HG03575 (cell line): ENCODE measurements at regions not wholly inside any gene's neighbourhood (a gene's known extent, or its start where the extent isn't known, plus 50 kb on each side); places are given as distances from the start of the nearest gene placed in this dataset.

ENCODE experiments used
- ATAC-seq: cut with Tn5 transposase; IDR thresholded peaks from one replicate; pipeline ENCODE4 v1.9.1; 2021; ENCODE audit not compliant: unreplicated experiment, insufficient number of reproducible peaks, low FRiP score; ENCODE audit errors: extremely low read depth

DNA sequence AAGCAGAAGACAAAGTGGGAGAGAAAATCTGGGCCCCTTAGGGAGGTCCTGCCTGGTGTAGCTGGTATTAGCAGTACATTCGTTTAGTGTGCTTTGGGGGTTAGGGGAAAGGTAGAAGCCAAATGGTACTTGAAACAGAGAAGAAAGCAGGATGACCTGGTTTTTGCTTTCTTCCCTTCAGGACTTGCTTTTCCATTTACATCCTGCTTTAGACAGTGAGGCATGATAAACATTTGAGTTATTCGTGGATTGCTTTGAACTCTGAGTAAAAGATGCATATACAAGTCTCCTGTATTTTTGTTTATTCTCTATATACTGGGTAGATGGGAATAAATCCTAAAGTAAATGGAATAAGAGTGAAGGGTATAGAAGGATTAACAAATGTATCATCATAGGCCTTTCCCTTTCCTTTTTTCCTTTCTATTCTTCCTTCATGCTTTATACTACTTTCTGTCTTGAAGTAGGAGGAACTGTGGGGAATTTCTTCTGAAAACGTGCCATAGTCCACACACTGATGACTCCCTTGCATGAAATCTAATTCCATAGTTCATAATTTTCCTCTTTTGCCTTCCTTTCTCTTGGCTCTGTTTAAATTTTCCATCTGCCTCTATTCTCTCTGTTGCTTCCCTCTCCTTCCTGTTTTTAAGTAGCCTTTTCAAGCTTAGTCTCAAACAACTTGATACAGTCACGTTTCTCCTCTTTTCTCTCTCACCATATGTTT is 139.5 kb upstream of the RBMS3 start:
- ATAC-seq: no peak

DNA sequence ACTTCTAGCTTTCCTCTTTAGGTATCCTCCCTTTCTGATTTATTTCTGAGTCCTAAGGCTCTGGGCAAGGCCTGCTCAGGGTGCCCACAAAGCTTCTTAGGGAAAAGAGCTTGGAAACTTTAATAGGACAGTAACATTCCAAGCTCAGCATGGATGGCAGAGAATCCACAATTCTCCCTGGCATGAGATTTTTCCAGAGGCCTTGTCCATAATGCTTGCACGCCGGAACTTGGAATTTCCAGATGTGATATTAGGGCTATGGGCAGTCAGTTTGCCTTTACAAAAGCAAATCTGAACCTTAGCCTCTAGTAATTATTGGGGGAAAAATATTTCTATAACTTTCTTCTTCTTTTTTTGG is 139.0 kb upstream of the RBMS3 start:
- no peak for ATAC-seq

DNA sequence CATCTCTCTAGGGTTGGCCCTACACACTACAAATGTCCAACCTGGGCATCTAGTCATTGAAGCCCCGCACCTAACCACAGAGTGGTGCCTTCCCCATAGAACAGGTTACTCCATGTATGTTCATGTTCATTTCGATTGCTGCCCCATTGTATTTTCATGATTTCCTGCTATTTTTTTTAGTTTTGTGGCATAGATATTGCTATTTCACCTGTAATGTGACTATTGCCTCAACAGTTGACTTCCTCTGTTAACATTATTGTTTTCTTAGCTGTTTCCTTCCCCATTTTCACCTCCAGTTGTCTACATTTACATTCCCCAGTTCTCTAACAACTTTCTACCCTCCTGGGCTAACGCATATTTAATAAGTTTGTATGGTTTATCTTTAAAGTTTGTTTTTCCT is 137.7 kb upstream of the RBMS3 start:
- ATAC-seq: no peak

DNA sequence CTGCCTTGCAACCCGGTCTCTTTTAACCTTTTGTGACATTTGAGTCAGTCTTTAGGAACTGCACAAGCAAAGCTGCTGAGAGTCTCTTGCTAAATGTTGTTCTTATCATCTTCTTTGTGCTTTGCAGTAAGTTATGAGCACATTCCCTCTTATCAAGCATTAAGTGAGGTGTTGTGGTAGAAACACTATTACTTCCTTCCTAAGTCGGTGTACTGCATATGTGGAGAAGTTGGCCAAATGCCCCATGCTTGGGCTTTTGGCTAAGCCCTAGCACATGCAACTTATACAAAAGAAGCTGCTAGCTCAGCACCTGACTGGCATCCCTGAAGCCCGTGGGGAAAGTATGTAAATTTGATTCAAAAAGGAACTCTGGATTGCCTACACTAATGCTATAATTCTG is 136.5 kb upstream of the RBMS3 start:
- ATAC-seq: no peak

DNA sequence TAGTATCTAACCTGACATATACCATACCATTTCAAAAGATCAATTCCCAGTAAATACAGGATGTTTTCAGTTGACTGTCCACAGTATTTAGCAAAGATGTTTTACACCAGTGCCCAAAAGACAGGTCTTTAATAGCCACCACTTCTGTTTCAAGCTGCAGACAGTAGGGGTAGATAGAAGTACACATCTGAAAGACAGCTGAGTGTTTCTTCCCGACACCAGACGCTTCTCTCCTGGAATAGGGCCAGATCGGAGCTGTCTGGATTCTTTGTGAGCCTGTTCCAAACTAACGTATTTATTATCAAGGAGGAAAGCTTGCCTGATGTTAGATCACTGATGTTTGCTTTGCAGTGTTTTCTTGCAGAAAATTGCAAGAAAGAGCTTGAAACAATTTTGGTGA is 136.1 kb upstream of the RBMS3 start:
- ATAC-seq: no peak

DNA sequence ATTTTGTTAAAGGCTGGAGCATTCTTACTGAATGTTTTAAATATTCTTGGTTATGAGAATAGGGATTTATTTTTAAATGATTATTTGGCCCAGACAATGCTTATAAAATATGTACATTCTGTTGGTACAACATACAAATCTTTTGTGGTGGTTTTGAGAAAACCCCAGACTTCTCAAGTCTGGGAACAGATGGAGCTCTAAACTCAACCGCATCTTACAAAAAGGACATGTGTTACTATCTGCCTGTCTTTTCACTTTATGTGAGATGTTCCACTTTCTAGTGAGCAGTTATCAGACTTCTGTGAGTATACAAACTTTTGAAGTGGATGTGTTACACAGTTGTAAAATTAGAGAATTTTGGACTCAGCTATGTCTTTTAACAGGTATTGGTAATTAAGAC is 135.5 kb upstream of the RBMS3 start:
- no peak for ATAC-seq

DNA sequence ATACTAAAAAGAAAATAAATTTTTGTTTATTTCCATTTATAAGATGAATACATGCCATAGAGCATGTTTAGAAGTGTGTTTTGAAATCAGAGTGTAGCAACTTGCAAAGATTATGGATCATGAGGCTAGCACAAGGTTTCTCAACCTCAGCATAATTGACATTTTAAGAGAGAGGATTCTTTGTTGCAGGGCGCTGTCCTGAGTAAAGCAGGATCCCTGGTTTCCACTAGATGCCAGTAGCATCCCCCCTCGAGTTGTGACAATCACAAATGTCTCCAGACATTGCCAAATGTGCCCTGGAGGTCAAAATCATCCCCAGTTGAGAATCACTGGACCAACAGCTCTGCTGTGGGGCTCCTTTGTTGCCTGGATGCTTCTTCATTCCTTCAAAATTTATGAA is 128.5 kb upstream of the RBMS3 start:
- ATAC-seq: no peak

DNA sequence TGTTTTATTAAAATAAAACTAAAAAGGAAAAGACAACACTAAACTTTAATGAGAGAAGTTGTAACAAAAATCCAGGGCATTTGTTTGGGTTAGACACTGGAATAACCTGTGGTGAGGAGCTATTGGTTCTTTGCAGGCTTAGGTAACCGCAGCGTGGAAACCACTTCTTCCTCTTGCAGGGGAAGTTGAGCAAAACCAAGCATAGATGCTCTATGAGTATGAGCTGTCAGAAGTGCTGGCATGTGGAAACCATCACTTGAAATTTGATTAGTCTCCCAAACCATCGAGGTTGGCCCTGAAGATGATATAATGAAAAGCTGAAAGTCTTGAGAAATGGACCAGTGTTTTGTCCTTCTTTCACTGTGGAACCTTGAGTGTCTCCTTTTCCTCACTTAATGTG is 127.1 kb upstream of the RBMS3 start:
- no peak for ATAC-seq

DNA sequence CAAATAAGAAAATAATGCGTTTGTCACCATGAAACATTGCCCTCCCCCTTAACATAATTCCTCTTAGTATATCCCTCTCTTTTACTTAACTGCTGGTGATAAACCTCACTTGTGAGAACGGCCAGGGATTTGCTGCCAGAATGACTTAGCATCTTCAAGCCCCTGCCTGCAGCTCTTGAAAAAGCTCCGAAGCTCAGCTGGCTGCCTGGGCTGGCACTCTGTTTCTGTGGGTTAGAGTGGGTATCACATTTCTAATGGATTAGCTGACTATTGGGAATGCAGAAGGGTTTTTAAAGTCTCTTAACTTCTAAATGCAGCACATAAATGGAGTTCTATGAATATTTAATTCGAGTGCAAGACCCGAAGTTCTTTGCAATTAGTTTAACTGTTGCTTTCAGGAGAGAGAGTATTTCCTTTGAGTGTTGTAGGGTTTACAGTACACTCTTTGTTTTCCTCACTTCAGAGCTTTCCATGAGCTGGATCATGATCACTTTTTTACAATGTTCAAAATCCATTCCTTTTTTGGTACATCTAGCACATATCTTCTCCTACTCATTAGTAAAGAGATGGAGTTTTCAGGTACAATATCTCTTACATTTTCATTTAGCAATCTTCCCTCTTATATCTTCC is 124.7 kb upstream of the RBMS3 start:
- no peak for ATAC-seq

DNA sequence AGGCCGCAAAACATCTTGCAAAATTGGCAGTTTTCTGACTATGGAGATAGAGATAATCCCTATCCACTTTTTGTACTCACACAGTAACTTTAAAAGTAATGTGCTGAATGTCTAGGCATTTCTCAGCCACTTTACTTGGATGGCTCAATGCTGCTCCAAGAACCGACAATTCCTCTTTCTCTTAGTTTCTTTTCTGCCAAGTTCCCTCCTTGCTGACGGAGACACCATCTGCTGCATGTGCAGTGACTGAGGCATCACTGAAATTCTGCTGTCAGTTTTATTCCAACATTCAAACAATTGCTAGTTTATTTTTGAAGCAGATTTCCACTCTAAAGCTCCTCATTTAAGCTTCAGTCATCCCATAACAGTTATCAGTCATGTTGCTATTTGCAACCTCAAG is 116.0 kb upstream of the RBMS3 start:
- ATAC-seq: no peak

DNA sequence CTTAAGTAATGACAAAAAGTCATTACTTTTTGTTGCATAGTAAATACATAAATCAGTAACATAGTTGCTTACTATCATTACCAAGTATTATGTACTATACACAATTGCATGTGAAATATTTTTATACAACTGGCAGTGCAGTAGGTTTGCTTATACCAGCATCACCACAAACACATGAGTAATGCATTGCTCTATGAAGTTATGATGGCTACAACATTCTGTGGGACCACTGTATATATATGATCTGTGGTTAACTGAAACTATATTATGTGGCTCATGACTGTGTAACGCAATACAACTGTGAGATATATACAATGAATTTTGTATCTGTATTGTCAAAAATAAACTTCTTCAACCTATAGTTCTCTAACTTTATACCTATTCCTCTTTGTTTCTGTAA is 113.7 kb upstream of the RBMS3 start:
- ATAC-seq: no peak

DNA sequence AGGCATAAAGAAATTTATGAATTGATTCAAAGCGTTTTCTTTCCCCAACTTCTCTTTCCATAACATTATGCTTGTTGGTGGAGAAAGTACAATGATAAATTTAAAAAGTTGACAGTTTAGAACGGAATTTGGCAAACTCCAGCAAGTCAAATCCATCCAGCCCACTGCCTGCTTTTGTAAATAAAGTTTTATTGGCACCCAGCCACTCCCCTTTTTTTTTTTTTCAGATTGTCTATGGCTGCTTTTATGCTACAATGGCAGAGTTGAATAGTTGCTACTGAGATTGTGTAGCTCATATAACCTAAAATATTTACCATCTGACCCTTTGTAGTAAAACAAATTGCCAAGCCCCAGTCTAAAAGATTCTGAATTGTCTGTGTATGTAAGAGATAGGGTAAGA is 112.8 kb upstream of the RBMS3 start:
- no peak for ATAC-seq

DNA sequence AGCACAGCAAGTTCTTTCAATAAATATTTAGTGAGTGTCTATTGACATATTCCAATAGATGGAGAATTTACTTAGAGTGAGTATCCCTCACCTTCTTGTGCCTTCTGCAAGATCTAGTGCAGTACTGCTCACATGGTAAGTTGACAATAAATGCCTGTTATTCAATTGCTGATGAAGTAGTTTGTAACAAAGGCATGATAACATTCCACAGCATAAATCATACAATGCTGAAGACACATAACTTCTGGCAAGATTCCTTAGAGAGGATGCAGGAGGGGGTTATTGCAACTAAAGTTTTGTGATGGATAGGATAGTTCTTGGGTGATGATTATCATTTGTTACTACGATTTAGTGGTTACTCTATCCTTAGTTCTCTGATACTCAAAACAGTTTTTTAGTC is 112.2 kb upstream of the RBMS3 start:
- ATAC-seq: no peak

DNA sequence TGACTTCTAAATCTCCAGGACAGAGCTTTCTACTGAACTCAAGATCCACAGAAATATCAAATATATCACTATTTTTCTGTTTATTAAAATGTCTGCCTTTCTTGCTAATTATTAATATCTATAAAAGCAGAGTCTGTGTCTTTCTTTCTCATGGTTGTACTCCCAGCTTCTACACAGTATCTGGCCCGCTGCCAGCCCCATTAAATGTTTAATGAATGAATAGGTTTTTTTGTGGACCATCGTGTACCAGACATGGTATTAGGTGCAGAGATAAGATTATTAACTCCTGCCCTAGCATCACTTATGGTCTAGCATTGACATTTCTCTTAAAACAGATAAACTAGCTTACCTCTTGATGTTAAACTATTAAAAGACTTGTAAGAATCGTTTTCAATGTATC is 111.4 kb upstream of the RBMS3 start:
- ATAC-seq: no peak

DNA sequence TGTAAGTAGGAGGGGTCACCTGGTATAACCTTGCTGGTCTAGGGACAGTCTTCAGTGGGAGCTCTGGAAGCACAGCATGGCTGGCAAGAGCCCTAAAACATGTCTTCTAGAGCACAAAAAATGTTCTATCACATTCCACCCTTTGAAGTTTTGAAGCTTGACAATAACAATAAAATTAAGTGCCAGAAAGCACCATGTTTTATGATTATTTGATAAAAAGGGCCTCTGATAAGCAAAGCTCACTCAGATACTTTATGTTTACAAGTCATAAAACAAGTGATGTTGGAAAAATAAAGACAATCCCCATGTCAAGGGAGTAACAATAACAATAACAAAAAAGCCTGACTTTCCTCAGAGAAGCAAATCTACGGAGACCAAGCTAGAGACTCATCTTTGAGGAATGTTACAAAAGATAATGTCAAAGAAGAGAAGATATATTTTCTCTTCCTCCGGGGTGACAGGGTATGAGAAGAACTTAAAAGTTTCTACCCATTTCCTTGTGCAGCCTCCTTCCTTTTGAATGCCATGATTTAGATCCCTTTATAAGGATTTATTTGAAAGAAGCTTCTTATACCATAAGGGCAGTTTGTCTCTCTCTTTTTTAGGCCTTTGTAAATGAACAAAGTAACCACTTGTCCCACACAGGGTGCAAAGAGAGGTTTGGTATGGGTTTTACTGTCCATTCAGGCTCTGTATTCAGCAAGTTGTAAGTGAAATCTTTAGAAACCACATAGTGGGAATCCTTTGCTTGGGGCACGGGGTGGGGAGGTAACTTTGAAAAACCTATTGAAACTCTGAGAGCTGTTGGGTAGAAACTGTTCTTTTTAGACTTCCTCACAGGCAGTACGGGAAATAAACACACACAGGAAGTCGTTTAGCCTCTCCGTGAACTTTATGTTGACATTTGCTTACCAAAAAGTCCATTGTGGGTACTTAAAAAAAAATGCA is 109.6 kb upstream of the RBMS3 start:
- peak; percentile 54 for ATAC-seq

DNA sequence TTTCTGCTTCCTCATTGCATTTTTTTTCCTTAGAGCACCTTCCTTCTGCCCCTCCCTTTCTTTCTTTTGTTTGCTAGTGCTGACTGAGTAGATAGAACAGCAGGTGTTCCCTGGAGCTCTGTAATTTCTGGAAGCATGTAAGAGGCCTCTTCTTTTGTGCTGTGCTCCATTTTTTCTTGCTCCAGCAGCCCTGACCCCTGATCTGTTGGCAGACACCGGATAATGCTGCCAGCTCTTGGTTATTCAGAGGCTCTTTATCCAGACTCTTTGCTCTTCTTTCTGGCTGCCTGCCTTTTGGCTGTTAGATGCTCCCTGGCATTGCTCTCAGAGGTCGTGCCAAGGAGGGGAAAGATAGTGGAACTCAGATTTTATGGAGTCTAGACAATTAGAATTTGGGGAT is 104.4 kb upstream of the RBMS3 start:
- ATAC-seq: no peak

DNA sequence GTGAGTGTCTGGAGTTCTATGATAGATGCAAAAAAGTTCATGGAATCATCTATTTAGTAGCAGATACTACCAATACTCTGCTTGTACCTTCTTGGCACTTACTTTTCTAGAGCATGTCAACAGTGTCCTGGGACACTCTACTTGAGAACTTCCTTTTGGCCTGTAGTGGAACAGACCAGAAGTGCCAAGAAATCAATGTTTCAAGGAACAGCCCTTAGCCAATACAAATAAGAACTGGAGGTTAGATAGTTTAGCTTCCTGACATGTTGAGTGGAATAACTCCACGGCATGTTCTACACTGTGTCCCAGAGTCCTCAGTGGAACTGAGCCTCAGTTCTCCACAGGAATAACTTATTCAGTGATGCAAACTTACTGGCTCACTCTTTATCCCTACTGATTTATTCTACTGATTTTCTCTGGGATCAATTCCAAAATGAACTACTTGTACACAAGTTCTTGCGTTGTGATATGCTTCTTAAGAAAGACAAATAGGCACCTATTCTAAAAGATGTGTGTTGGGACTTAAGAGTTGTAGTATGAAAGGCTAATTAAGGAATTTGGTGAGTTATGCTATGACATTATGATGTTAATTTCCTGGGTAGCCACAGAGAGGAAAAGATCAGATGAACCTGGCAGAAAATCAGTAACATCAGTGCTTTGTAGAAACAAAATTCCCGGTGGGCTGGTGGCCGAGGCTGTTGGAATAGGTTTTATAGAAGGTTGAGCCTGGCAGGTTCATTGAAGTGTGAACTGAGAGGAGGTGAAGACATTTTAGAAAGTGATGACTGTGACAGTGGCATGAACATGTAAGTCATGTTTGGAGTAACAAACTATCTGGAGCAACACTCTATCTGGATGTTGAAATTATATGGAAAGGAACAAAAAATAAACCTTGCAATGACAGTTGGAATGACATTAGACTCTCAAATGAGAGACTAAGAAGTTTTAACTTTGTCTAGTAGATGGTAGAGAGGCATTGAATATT is 101.8 kb upstream of the RBMS3 start:
- ATAC-seq: no peak

DNA sequence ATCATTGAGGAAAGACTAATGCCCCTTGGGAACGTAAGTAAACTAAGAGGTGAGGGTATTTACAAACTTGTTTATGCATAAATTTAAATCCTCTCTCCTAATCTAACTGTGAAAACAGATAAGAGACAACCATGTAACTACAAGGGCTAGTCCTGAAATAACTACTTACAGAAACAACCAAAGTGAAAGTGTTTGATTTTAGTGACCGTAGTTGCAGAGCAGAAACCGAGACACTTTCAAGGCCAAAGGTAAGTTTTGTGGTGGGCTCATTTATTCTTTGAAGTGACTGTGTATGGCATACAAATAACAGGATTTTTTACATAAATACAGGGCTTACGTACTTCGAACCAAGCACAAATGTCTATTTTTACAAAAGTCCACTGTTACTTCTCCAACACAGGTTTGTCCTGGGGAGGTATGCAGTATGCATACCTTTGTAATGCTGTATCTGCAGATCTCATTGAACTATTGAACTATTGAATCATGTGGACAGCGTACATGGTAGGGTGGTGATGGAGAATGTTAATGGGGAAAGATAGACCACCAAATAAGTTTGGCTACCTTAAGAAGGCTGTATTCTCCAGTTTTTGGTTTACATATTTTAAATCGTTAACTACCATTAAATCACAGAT is 99.6 kb upstream of the RBMS3 start:
- no peak for ATAC-seq

DNA sequence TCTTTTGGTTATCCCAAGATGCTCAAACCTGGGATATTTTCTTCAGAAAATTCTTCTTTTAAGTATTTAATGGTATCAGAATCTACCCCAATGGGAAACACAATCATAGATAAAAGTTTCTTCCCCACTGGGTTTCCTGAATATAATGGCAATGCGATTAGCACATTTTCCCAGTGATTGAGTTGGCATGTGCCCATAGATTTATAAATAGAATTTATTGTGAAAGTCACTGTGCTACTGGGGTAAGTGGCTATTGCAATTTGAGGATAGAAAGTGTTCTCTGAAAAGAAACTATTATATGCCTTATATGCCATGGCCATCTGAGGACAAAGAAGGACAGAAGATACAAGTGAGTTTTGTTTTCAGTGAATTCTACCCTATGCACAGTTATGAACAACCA is 99.0 kb upstream of the RBMS3 start:
- ATAC-seq: no peak
